GM12878 (cell line): ENCODE measurements at regions not wholly inside any gene's neighbourhood (a gene's known extent, or its start where the extent isn't known, plus 50 kb on each side); places are given as distances from the start of the nearest gene placed in this dataset.

Experiments used
- ATAC-seq: fragments of 200-7000 bp; cut with Tn5 transposase; 3 replicates; pipeline ENCODE4 v1.9.1; 2020; ENCODE audit warnings: mild to moderate bottlenecking, moderate library complexity
- BruUV-seq: library from RNA; stranded (reverse); fragments of 400-500 nt; replicated peaks from 2 replicates; lab custom pipeline; 2021; lab: Mats Ljungman, UMichigan
- CTCF ChIA-PET: fragments of 300-600 bp; sonication (Branson Sonifier 250); formaldehyde crosslinking; extraction: SDS; loops from one replicate; lab custom pipeline; 2021; ENCODE audit warnings: inconsistent platforms; lab: Yijun Ruan, JAX
- POLR2A ChIA-PET: fragments of 350-600 bp; formaldehyde crosslinking; extraction: SDS; loops from one replicate; lab custom pipeline; 2021; ENCODE audit warnings: inconsistent platforms; lab: Charles Lee
- RAD21 ChIA-PET: fragments of 300-600 bp; sonication (Branson Sonifier 250); formaldehyde crosslinking; loops from one replicate; lab custom pipeline; 2023; ENCODE audit warnings: antibody characterized with exemption; ENCODE audit not compliant: unreplicated experiment; lab: Charles Lee
- SMC1A ChIA-PET: fragments of 300-600 bp; sonication (Branson Sonifier 250); formaldehyde crosslinking; loops from one replicate; lab custom pipeline; 2023; ENCODE audit not compliant: unreplicated experiment, uncharacterized antibody; lab: Charles Lee
- DNase-seq: peaks from one replicate; pipeline ENCODE4 v3.0.0-alpha.2; 2011; ENCODE audit warnings: low read depth, low spot score
- FAIRE-seq: peaks from 3 replicates; lab custom pipeline; 2011; peaks lifted over from hg19 to GRCh38; lab: Jason Lieb, UNC
- H2AFZ ChIP-seq: 2 replicates; pipeline ENCODE4 v1.6.0; 2011; ENCODE audit warnings: low read depth, low read length, control low read depth; ENCODE audit not compliant: control insufficient read depth
- H3K27ac ChIP-seq: 2 replicates; pipeline ENCODE4 v1.5.1; 2011; ENCODE audit warnings: control low read depth; ENCODE audit not compliant: control insufficient read depth, insufficient read depth
- H3K27me3 ChIP-seq, 2 experiments: replicated peaks in 1 of 2; 2 replicates each; pipeline versions ENCODE4 v1.6.0 to v1.6.1; 2011; ENCODE audit warnings: low read length in 1 of 2; ENCODE audit not compliant: control insufficient read depth in 2 of 2, insufficient read depth in 2 of 2
- H3K36me3 ChIP-seq, 2 experiments: 2 replicates each; pipeline ENCODE4 v1.5.1; 2011; ENCODE audit warnings: low read length in 1 of 2; ENCODE audit not compliant: control insufficient read depth in 2 of 2, insufficient read depth in 2 of 2
- H3K4me1 ChIP-seq: 2 replicates; pipeline ENCODE4 v1.6.1; 2011; ENCODE audit warnings: mild to moderate bottlenecking, low read length, moderate library complexity, mixed read lengths; ENCODE audit not compliant: control insufficient read depth, insufficient read depth
- H3K4me2 ChIP-seq: 2 replicates; pipeline ENCODE4 v1.6.0; 2011; ENCODE audit warnings: control low read depth; ENCODE audit not compliant: control insufficient read depth, insufficient read depth
- H3K4me3 ChIP-seq: fragments of 200-600 bp; sonication (generic); 2 replicates; pipeline ENCODE4 v1.5.1; 2016
- H3K79me2 ChIP-seq: 2 replicates; pipeline ENCODE4 v1.6.0; 2011; ENCODE audit warnings: low read length; ENCODE audit not compliant: control insufficient read depth, insufficient read depth
- H3K9ac ChIP-seq: 2 replicates; pipeline ENCODE4 v1.8.0; 2011; ENCODE audit warnings: low read length, control low read depth, mixed read lengths; ENCODE audit not compliant: control insufficient read depth, insufficient read depth
- H3K9me3 ChIP-seq: replicated peaks from 3 replicates; pipeline ENCODE4 v1.5.1; 2011; ENCODE audit warnings: mild to moderate bottlenecking, low read length; ENCODE audit not compliant: control insufficient read depth, insufficient read depth
- H4K20me1 ChIP-seq: 2 replicates; pipeline ENCODE4 v1.6.0; 2011; ENCODE audit not compliant: control insufficient read depth, insufficient read depth
- CBFB ChIP-seq: IDR thresholded peaks from 2 replicates; pipeline ENCODE4 v1.6.1; 2016; ENCODE audit warnings: antibody characterized with exemption, low read depth
- CEBPB ChIP-seq, 2 experiments: fragments of 150-350 bp in 1 of 2; IDR thresholded peaks; 2 replicates each; pipeline ENCODE4 v1.6.1; 2012 to 2014; ENCODE audit warnings: low read depth in 2 of 2, low read length in 2 of 2, borderline replicate concordance in 1 of 2, inconsistent platforms in 1 of 2
- EED ChIP-seq: sonication (generic); IDR thresholded peaks from 2 replicates; pipeline ENCODE4 v1.6.1; 2016; ENCODE audit warnings: antibody characterized with exemption, low read depth
- HSF1 ChIP-seq: fragments of 150-350 bp; IDR thresholded peaks from 2 replicates; pipeline ENCODE4 v1.6.1; 2014; ENCODE audit warnings: mild to moderate bottlenecking, low read depth, low read length
- IKZF1 ChIP-seq: fragments of 450-650 bp; conservative IDR thresholded peaks from 2 replicates; pipeline ENCODE4 v1.6.1; 2017; ENCODE audit warnings: antibody characterized with exemption, mild to moderate bottlenecking
- MYC ChIP-seq: IDR thresholded peaks from 2 replicates; pipeline ENCODE4 v1.6.1; 2011; ENCODE audit warnings: mild to moderate bottlenecking, low read length, moderate library complexity, inconsistent platforms; ENCODE audit not compliant: insufficient read depth, insufficient replicate concordance, insufficient read length, severe bottlenecking
- NKRF ChIP-seq: fragments of 450-650 bp; conservative IDR thresholded peaks from 2 replicates; pipeline ENCODE4 v1.6.1; 2017; ENCODE audit warnings: mild to moderate bottlenecking, moderate library complexity
- RAD51 ChIP-seq: fragments of 450-650 bp; IDR thresholded peaks from 2 replicates; pipeline ENCODE4 v1.6.1; 2016; ENCODE audit warnings: moderate library complexity, mild to moderate bottlenecking, inconsistent platforms
- TAF1 ChIP-seq: IDR thresholded peaks from 2 replicates; pipeline ENCODE4 v1.6.1; 2011; ENCODE audit warnings: mild to moderate bottlenecking, low read depth, low read length, borderline replicate concordance
- TCF7 ChIP-seq: IDR thresholded peaks from 2 replicates; pipeline ENCODE4 v1.6.1; 2014; ENCODE audit warnings: antibody characterized with exemption, borderline replicate concordance
- ZBTB33 ChIP-seq: fragments of 450-650 bp; IDR thresholded peaks from 2 replicates; pipeline ENCODE4 v1.6.1; 2017; ENCODE audit warnings: mild to moderate bottlenecking
- ZNF687 ChIP-seq: fragments of 450-650 bp; IDR thresholded peaks from 2 replicates; pipeline ENCODE4 v1.6.1; 2017; ENCODE audit warnings: mild to moderate bottlenecking, moderate library complexity
- ZZZ3 ChIP-seq: IDR thresholded peaks from 2 replicates; pipeline ENCODE4 v1.6.1; 2011; ENCODE audit warnings: low read depth; ENCODE audit not compliant: control insufficient read depth, insufficient read length
- WGBS: methylation state at CpG from one replicate; pipeline ENCODE4 v1.1.6; 2016; ENCODE audit warnings: low lambda C conversion rate; ENCODE audit not compliant: insufficient replicate concordance, insufficient coverage; ENCODE audit errors: missing lambda C conversion rate; 5-methylcytosine and 5-hydroxymethylcytosine counted together
- in situ Hi-C: fragments of 300-500 bp; cut with MboI; formaldehyde crosslinking; loops from 9 replicates; pipeline ENCODE4 v1.14.3; 2018; ENCODE audit warnings: mixed read lengths
- intact Hi-C: fragments of 100-400 bp; cut with micrococcal nuclease; formaldehyde crosslinking; loops from one replicate; pipeline ENCODE4 v1.14.2; 2022; ENCODE audit not compliant: unreplicated experiment

GRCh38 chr7:153440715-153441114 is 611.5 kb upstream of the DPP6 start (continued):
- TF ChIP-seq TCF7 (no peak), RAD51 (no peak), MYC (no peak)

- SMC1A ChIA-PET = no interaction called here
- no peak overlapping the region for H3K4me3 ChIP-seq
- H3K4me2 ChIP-seq = no peak overlapping the region
- FAIRE-seq (no peak), ATAC-seq (no peak), DNase-seq (no peak)
- H3K27ac ChIP-seq = no peak overlapping the region
- WGBS = 29% methylated on average over 7 of the region's 7 CpGs
- H3K9me3 ChIP-seq = no peaks in the 10 kb centered on the region
- no TSS peak for BruUV-seq
- no peak overlapping the region for H2AFZ ChIP-seq
- H3K9ac ChIP-seq = no peak overlapping the region
- intact Hi-C loops (no loop called here), in situ Hi-C loops (no loop called here)
- POLR2A ChIA-PET = no interaction called here
- RAD21 ChIA-PET = no interaction called here
- H3K4me1 ChIP-seq = no peaks in the 10 kb centered on the region
- no peaks in the 10 kb centered on the region for H3K27me3 ChIP-seq
- CTCF ChIA-PET = no interaction called here
- H3K36me3 ChIP-seq = no peaks in the 10 kb centered on the region
- H3K79me2 ChIP-seq = no peaks in the 10 kb centered on the region
- H4K20me1 ChIP-seq = no peaks in the 10 kb centered on the region
- TF ChIP-seq TAF1 (no peak), IKZF1 (no peak), EED (no peak), CBFB (no peak), ZNF687 (no peak), ZBTB33 (no peak), HSF1 (no peak), NKRF (no peak), CEBPB (IDR thresholded peaks at IDR 0.05; ENCODE audit: borderline replicate concordance in 1 of 2, low read depth in 2 of 2, low read length in 2 of 2) (no peak), ZZZ3 (no peak)
Observed at GRCh38 chr7:153443032-153443701, 609.0 kb upstream of the DPP6 start.
